ENCODE measurements at regions not wholly inside any gene's neighbourhood (a gene's known extent, or its start where the extent isn't known, plus 50 kb on each side); places are given as distances from the start of the nearest gene placed in this dataset.

GRCh38 chr15:69881766-69882165, 216.0 kb downstream of the TLE3 start:
- DNase-seq = no peak

- no peak for DNase-seq
These were observed 214.4 kb downstream of the TLE3 start for GRCh38 chr15:69883306-69883705.

- no peak for DNase-seq
These were observed 212.4 kb downstream of the TLE3 start for GRCh38 chr15:69885173-69885955.

GRCh38 chr15:69887009-69887408, 210.7 kb downstream of the TLE3 start:
- DNase-seq = no peak

GRCh38 chr15:69887553-69887952, 210.2 kb downstream of the TLE3 start:
- DNase-seq = no peak

- DNase-seq = no peak
These were observed 209.3 kb downstream of the TLE3 start for GRCh38 chr15:69888406-69888805.

GRCh38 chr15:69891070-69891536, 206.6 kb downstream of the TLE3 start:
- no peak for DNase-seq

- no peak for DNase-seq
These were observed 206.1 kb downstream of the TLE3 start for GRCh38 chr15:69891606-69892005.

- no peak for DNase-seq
These were observed 205.4 kb downstream of the TLE3 start for GRCh38 chr15:69892351-69892750.

GRCh38 chr15:69893086-69893485, 204.6 kb downstream of the TLE3 start:
- no peak for DNase-seq

GRCh38 chr15:69893863-69894262, 203.9 kb downstream of the TLE3 start:
- no peak for DNase-seq

- no peak for DNase-seq
These were observed 202.5 kb downstream of the TLE3 start for GRCh38 chr15:69895202-69895601.

GRCh38 chr15:69896606-69897005, 201.1 kb downstream of the TLE3 start:
- DNase-seq = no peak

GRCh38 chr15:69897061-69897460, 200.7 kb downstream of the TLE3 start:
- no peak for DNase-seq

GRCh38 chr15:69897471-69898237, 200.1 kb downstream of the TLE3 start:
- DNase-seq = no peak

- DNase-seq = no peak
These were observed 199.5 kb downstream of the TLE3 start for GRCh38 chr15:69898243-69898642.

- DNase-seq = no peak
These were observed 195.2 kb downstream of the TLE3 start for GRCh38 chr15:69902414-69903062.

- no peak for DNase-seq
These were observed 193.9 kb downstream of the TLE3 start for GRCh38 chr15:69903470-69904469.

- no peak for DNase-seq
These were observed 191.2 kb downstream of the TLE3 start for GRCh38 chr15:69906256-69907185.

GRCh38 chr15:69908060-69908459, 189.7 kb downstream of the TLE3 start:
- no peak for DNase-seq
